SK-MEL-5 (cell line): ENCODE measurements at regions not wholly inside any gene's neighbourhood (a gene's known extent, or its start where the extent isn't known, plus 50 kb on each side); places are given as distances from the start of the nearest gene placed in this dataset.
"Not testable (repeated sequence)": the region's sequence is repeated elsewhere in the genome, so short reads cannot be mapped to it uniquely, and the experiment has no call there.

Experiments
- DNase-seq: peaks from one replicate; pipeline ENCODE4 v3.0.0-alpha.2; 2016; ENCODE audit warnings: low read depth, low spot score
- in situ Hi-C: cut with HindIII; loops from 2 replicates; pipeline ENCODE4 v1.10.0; 2016; ENCODE audit warnings: low sequenced_read_pairs, high pct_unique_total_duplicates, low pct_unique_long_range_greater_than_20kb

DNA sequence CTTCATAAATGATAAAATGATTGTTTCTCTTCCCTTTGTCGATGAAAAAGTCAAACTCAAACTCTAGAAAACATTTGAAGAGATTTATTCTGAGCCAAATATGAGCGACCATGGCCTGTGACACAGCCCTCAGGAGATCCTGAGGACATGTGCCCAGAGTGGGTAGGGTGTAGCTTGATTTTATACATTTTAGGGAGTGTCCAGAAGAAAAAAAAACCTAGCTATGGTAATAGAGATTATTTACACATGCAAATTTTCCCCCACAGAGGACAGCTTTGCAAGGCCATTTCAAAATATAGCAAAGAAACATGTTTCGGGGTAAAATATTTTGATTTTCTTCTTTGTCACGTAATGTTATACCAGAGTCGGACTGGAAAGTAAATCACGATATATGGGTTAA, 92.4 kb upstream of the TRIB2 start:
- in situ Hi-C loops, result no loop called here

DNA sequence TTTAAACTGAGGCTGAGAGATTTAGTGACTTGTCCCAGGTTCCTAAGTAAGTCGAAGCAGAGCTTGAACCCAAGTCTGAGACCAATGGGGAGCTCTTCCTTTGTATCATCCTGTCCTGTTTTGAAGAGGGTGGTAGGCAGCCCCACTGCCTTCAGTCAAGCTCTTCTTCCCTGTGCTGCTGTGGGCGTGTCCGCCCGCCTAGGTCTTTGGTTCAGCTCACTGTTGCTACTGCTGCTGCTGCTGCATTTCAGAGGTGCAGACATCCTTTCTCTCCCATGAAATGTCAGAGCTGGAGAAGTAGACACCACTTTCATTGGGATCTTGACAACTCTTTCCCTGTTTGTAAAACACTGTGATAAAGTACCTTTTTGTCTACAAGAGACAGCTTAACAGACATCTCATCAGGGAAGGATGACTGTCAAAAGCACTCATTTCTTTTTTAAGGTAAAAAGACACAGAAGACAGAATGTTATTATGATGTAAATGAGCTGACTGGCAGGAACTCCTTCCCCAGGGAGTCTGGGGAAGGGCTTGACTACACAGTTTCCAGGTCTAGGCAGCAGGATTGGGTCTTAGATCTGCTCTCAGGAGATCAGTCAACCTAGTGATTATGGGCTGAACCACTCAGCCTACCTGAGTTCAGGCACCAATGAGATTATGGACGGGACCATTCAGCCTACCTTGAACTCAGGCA, 91.7 kb upstream of the TRIB2 start:
- DNase-seq, result no peak
- in situ Hi-C loops, result no loop called here

More for the DNA sequence above, 92.4 kb upstream of the TRIB2 start:
- no peak for DNase-seq

DNA sequence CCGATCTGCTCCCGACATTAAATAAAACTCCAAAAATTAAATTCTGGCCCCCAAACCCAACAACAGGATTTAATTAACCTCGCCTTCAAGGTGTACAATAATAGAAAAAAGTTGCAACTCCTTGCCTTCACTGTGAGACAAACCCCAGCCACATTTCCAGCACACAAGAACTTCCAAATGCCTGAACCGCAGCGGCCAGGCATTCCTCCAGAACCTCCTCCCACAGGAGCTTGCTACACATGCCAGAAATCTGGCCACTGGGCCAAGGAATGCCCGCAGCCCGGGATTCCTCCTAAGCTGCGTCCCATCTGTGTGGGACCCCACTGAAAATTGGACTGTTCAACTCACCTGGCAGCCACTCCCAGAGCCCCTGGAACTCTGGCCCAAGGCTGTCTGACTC, 88.2 kb upstream of the TRIB2 start:
- DNase-seq, in situ Hi-C loops: not testable (repeated sequence)

DNA sequence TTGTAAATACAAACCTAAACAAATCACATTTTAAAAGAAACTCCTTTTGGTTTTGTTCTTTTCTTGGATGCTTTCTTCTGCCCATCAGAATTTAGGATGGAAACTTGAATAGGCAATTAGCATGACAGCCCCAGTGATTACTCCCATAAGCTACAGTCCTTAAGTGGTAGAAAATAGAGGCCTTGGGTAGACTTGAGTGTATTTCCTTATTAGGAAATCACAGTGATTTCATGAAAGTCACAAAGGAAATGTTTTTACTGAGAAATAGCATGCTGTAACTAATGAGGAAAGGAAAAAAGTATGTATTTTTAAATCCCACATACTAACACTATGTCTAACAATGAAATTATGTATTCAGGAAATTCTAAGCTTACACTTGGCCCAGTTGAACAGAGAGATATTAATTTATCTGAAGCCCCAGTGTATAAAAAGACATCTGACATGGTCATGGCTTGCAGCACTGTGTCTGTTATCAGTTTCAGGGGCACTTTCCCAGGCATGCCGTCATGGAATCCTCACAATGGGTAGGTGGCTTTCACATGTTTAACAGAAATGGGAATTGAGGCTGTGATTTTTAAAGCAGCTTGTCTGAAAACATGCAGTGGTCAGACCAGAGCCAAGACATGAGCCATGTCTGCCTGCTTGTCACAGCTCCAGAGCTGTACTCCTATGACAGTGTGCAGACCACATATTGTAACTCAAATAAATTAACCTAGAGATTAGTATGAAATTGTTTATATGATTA, 79.7 kb upstream of the TRIB2 start:
- in situ Hi-C loops, result no loop called here
- no peak for DNase-seq

DNA sequence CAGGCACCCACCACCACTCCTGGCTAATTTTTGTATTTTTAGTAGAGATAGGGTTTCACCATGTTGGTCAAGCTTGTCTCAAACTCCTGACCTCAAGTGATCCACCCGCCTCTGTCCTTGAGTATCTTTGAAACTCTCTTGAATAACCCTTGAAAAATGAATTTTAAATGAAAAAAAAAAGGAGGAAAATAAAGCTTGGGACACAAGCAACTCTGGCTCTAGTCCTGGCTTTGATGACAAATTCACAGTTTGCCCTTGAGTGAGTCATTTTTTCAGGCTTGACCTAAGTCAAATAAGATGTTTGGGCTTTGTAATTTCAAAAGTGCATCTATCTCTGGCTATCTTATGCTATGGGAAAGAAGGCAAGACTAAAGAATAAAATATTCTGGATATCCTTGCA, 79.0 kb upstream of the TRIB2 start:
- DNase-seq, result no peak
- in situ Hi-C loops, result no loop called here

DNA sequence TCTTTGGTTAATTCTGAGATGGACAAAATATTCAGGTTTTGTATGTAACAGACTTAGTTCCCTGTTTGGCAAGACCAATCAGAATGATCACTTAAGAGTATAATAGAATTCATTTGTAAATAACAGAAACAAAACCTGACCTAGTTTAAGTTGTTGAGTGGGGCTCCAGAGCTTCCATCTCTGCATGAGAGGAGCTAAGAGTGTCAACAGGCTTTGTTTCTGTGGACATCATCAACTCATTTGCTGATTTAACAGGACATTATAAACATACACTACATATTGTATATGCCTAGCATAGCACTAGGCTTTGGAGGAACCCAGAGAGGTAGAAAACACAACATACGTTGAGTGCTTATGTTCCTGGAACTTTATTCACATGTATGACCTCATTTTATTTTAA, 75.3 kb upstream of the TRIB2 start:
- in situ Hi-C loops, result no loop called here
- DNase-seq, result no peak

DNA sequence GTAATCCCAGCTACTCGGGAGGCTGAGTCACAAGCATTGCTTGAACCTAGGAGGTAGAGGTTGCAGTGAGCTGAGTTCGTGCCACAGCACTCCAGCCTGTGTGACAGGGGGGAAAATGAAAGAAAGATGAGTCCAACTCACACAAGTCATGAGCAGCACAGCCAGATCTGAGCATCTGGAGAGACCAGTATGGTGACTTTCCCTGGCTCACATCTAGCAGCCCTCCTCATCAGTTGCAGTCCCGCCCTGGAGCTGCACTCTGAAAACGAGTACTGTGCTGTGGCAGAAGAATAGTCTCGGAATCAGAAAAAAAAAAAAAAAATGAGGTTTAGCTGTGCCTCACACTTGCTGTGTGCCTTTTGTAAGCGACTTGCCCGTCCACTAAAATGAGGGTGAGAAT, 74.4 kb upstream of the TRIB2 start:
- in situ Hi-C loops, result no loop called here

DNA sequence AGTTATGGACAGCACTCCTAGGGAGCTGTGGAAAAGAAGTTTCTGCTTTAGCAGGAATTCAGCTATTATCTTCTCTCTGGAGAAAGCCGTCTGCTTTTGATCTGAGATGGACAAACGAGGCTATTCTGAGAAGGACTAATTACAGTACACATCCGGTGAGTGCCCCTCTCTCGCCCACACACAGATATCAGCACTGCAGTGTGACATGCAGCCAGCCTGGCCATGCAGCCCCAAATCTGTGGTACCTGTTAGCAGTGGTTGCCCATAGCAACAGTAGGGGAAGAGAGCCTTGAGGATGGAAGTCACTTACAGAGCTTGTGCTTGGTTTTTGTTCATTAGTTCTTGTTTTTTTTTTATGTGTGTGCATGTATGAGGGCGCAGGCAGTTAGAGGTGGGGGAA, 73.9 kb upstream of the TRIB2 start:
- no peak for DNase-seq
- in situ Hi-C loops, result no loop called here

More for the DNA sequence above, 74.4 kb upstream of the TRIB2 start:
- no peak for DNase-seq

DNA sequence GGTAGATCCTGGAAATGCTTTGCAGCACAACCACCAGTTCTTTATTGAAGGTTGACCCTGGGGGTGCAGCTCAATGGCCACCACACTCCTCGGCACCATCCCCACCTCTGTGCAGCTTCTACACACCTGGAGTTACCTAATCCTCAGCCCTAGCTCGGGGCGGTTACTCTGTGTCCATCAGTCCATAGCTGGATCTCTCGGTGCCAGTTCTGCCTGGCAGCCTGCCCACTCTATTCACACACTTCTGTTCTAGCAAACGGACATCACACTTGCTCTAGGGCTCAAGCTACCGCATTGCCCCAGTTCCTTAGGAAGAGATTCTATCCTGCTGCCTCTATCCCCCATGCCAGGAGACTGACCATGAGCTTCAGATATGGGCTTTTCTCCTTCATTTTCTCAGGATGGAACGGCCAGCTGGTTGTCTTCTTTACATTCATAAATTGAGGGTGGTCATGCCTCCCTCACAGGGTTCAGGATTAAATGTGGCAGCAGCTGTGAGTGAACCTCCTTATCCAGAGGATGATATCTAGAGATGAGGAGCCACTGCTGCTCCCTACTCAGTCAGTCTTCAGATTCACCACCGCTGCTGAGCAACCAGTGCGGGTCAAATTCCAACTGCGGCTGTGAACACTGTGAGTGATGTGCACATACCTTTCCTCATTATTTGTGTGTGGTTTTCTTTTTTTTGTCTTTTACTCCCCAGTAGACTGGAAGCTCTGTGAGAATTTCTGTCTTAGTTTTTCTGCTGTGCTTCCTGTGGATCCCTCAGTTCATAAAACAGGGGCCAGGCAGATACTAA, 66.9 kb upstream of the TRIB2 start:
- DNase-seq, result no peak
- in situ Hi-C loops, result no loop called here

DNA sequence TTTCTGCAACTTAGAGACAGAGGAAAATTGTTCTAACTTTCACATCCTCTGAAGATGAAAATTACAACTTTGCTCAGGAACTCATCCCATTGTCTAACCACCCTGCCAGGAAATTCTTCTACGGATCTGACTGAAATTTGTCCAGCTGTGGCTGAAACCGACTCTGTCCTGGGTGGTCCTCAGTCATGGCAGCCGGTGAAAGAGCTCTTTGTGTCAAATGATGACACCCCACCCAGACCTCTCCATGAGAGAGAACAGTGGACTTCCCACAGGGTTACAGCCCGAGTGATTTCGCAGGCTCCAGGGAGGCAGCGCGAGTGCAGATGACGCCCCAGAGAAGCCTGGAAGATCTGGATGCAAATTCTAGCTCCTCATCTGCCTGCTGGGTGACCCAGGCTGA, 65.1 kb upstream of the TRIB2 start:
- in situ Hi-C loops, result no loop called here
- DNase-seq, result no peak

DNA sequence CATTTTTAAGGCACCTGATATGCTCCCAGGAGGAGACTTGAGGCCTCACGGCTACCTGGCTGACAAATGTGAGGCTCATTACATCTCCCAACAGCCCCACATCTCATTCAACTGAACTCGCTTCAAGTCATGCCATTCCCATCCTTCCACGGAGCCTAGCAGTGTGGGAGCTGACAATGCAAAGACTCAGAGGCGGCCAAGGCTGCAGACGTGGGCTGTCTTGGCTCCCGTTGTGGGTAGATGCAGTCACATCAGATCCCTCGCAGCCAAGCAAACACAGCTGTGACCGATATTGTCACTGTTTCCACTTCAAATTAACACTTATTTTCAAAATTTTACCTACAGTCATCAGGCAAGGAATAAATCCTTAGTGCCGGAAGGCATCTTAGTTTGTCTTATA, 64.0 kb upstream of the TRIB2 start:
- no peak for DNase-seq
- in situ Hi-C loops, result no loop called here

DNA sequence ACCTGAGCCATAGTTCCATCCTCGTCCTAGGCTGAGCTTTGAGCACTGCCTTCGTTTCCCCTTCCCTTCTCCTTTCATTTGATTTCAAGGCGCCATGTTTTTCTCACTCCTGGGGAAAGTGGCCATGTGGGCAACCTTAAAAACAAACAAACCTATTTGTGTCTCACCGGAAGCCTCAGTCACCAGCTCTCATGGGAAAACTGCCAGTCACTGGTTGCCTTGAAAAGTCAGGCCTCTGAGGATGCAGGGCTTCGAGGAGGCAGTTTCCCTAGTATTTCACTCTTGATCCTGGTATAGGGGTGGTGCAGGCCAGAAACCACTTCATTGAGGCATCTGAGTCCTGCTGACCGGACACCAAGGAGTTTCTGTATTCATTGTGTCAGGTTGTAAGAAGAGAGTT, 59.2 kb upstream of the TRIB2 start:
- DNase-seq, result no peak
- in situ Hi-C loops, result no loop called here

DNA sequence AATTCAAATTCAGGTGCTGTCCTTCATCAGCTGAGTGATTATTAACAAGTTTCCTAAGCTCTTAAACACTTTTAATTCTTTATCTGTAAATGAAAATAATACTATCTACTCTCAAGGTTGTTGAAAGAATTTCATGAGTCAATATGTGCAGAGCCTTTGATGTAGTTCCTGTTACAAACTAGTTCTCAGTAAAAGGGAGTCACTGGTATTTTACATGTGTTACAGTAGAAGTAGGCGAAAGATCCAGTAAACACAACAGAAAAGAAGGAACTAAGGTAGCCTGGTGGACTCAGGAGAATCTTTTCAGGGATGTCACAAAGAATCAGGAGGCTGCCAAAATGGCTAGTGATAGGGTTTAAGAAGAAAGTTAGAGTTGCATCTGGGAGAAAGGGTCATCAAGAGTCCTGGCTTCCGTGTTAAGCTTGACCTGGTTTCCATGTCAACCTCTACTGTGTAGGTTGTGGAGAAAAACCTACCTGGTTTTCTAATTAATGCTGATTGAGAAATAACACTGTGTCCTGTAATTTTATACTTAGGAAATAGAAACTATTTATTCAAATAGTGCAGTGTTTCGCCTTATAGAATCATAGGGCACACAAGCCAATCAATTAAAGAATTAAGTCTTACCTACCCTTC, 58.3 kb upstream of the TRIB2 start:
- in situ Hi-C loops, result no loop called here

DNA sequence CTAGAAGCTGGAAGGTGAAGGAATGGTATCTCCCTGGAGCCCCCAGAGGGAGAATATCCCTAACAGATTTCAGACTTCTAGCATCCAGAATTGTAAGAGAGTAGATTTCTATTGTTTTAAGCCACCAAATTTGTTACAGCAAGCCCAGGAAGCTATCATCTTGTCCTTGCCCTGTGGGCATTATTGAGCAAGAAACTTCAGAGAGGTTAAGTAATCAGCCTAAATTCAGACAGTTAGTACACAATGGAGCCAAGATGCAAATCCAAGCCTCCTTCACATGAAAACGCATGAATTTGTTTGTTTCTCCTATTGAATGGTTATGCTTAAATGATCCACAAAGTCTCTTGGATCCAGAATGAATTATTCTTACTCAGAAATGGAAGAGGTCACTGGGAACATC, 55.2 kb upstream of the TRIB2 start:
- in situ Hi-C loops, result no loop called here
- no peak for DNase-seq

More for the DNA sequence above, 58.3 kb upstream of the TRIB2 start:
- DNase-seq, result no peak

DNA sequence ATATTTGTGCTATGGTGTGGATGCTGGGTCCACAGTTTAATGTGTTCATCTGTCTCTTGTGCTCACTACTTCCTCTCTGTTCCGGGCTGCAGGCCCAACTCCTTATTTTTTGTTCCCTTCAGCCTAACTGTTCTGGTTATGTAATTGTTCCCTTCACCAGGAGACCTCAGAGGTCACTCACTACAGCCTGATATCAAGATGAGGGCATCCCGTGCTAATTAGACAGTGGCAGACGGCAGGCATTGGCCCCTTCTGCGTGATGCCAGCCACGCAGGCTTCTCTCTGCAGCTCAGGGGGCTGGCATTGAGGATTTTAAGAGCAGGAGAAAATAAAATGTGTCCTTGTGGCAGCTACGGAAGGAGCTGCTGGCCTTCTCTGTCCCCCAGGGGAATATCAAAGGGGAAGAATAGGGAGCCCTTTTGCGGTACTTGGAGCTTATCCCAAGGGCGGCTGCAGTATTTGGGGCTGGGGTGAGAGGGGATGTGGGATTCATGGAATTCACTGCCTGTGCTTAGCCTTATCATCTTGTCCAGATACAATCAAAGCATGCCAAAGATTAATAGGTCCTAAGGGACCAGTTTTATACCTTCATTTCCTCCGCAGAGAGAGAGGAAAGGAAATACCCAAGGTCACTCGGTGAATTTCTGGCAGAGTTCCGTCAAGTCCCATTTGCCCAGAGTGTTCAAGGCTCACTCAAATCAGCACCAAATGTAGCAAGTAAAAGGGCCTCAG, 53.3 kb upstream of the TRIB2 start:
- in situ Hi-C loops, result no loop called here

DNA sequence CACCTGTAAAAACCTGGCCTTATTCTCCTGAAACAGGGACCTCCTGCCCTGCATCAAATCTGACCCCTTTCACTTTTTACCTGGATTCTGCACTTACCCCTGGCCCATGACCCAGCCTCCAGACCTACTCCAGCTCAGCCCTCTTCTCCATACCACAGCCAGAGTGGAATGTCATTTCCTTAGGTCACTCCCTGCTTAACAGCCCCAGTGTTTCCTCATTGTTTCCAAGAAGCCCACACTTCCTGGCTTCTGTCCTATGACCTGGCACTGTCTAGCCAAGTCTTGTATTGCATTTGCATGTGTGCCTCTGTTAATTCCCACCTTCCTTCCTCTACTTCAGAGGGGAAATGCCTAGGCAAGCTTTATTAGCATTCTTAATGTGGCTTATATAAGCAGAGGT, 51.4 kb upstream of the TRIB2 start:
- DNase-seq, result no peak
- in situ Hi-C loops, result no loop called here

More for the DNA sequence above, 53.3 kb upstream of the TRIB2 start:
- no peak for DNase-seq

DNA sequence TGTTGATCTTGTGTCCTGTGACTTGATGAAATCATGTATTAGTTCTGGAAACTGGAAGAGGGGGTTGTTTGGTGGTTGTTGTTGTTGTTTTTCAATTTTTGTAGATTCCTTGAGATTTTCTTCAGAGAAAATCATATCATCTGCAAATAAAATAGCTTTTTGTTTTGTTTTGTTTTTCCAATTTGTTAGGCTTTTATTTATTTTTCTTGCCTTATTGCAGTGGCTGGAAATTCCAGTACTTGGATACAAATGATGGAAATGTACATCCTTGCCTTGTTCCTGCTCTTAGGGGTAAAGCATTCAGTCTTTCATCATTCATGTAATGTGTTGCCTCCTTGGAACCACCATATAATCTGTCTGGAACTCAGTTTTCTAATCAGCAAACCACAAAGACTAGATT, 50.3 kb upstream of the TRIB2 start:
- DNase-seq, result no peak
- in situ Hi-C loops, result no loop called here
